AG04449 (cell line): ENCODE measurements at regions not wholly inside any gene's neighbourhood (a gene's known extent, or its start where the extent isn't known, plus 50 kb on each side); places are given as distances from the start of the nearest gene placed in this dataset.

Experiments used
- CTCF ChIA-PET: fragments of 350-600 bp; formaldehyde crosslinking; extraction: SDS; loops from one replicate; lab custom pipeline; 2021; ENCODE audit warnings: antibody characterized with exemption; lab: Yijun Ruan, JAX
- POLR2A ChIA-PET: fragments of 400-600, 350-600 bp; formaldehyde crosslinking; extraction: SDS; loops from one replicate; lab custom pipeline; 2020; ENCODE audit warnings: antibody characterized with exemption, inconsistent platforms; lab: Yijun Ruan, JAX
- DNase-seq: peaks from one replicate; pipeline ENCODE4 v3.0.0-alpha.2; 2010; ENCODE audit warnings: low read depth, low spot score
- H3K4me3 ChIP-seq: 2 replicates; pipeline ENCODE4 v1.5.1; 2011; ENCODE audit warnings: low read depth, mild to moderate bottlenecking, control low read depth, low read length
- CTCF ChIP-seq: IDR thresholded peaks from one replicate; pipeline ENCODE4 v1.5.1; 2011; ENCODE audit warnings: mild to moderate bottlenecking, moderate library complexity, low read length, control low read depth, inconsistent platforms; ENCODE audit not compliant: insufficient read depth; ENCODE audit errors: missing control alignments

GRCh38 chr1:30258876-30259275 lies 464.5 kb downstream of the MATN1 start:
- DNase-seq = no peak
- no peak for TF ChIP-seq CTCF
- ChIA-PET POLR2A (no interaction called here), CTCF (no interaction called here)
- no peak overlapping the region for H3K4me3 ChIP-seq

GRCh38 chr1:30258471-30258870 lies 464.9 kb downstream of the MATN1 start:
- H3K4me3 ChIP-seq = no peak overlapping the region
- no peak for DNase-seq
- CTCF ChIA-PET = no interaction called here
- POLR2A ChIA-PET = no interaction called here
- TF ChIP-seq CTCF = no peak

- no peak for DNase-seq
- no peak for TF ChIP-seq CTCF
- ChIA-PET POLR2A (no interaction called here), CTCF (no interaction called here)
- H3K4me3 ChIP-seq = no peak overlapping the region
These were observed 465.5 kb downstream of the MATN1 start for GRCh38 chr1:30257742-30258380.

- TF ChIP-seq CTCF = no peak
- H3K4me3 ChIP-seq = no peak overlapping the region
- ChIA-PET POLR2A (no interaction called here), CTCF (no interaction called here)
- no peak for DNase-seq
These were observed 466.1 kb downstream of the MATN1 start for GRCh38 chr1:30257322-30257721.

- no peak for TF ChIP-seq CTCF
These were observed 466.5 kb downstream of the MATN1 start for GRCh38 chr1:30256911-30257310.

GRCh38 chr1:30255111-30255724 lies 468.2 kb downstream of the MATN1 start:
- no peak for DNase-seq
- POLR2A ChIA-PET = no interaction called here
- CTCF ChIA-PET = no interaction called here
- no peak overlapping the region for H3K4me3 ChIP-seq
- no peak for TF ChIP-seq CTCF

More at GRCh38 chr1:30256911-30257310, 466.5 kb downstream of the MATN1 start:
- CTCF ChIA-PET = no interaction called here
- POLR2A ChIA-PET = no interaction called here
- no peak for DNase-seq
- no peak overlapping the region for H3K4me3 ChIP-seq
